ENCODE measurements at regions not wholly inside any gene's neighbourhood (a gene's known extent, or its start where the extent isn't known, plus 50 kb on each side); places are given as distances from the start of the nearest gene placed in this dataset.

GRCh38 chr5:7315118-7315517, 80.8 kb upstream of the ADCY2 start:
- DNase-seq, result no peak

- DNase-seq, result no peak
These were observed 78.2 kb upstream of the ADCY2 start for GRCh38 chr5:7317751-7318150.

GRCh38 chr5:7320701-7321301, 75.1 kb upstream of the ADCY2 start:
- no peak for DNase-seq

GRCh38 chr5:7321724-7322123, 74.2 kb upstream of the ADCY2 start:
- no peak for DNase-seq

- no peak for DNase-seq
These were observed 71.0 kb upstream of the ADCY2 start for GRCh38 chr5:7324919-7325318.

- DNase-seq, result no peak
These were observed 69.7 kb upstream of the ADCY2 start for GRCh38 chr5:7325975-7326913.

- no peak for DNase-seq
These were observed 66.8 kb upstream of the ADCY2 start for GRCh38 chr5:7329141-7329540.

GRCh38 chr5:7329712-7330111, 66.2 kb upstream of the ADCY2 start:
- DNase-seq, result no peak

GRCh38 chr5:7330256-7330655, 65.7 kb upstream of the ADCY2 start:
- DNase-seq, result no peak

- DNase-seq, result peak; percentile 61
These were observed 64.8 kb upstream of the ADCY2 start for GRCh38 chr5:7331131-7331530.

Data from NCI-H2107 (cell line).